Brain microvascular endothelial cell (primary cell): ENCODE measurements at regions not wholly inside any gene's neighbourhood (a gene's known extent, or its start where the extent isn't known, plus 50 kb on each side); places are given as distances from the start of the nearest gene placed in this dataset.

Experiments used
- DNase-seq: peaks from one replicate; pipeline ENCODE4 v3.0.0-alpha.2; 2020
- H3K27ac ChIP-seq: fragments of 250-450 bp; sonication (Bioruptor Pico); 2 replicates; pipeline ENCODE4 v1.5.1; 2020; ENCODE audit warnings: mild to moderate bottlenecking, moderate library complexity
- H3K27me3 ChIP-seq: fragments of 250-450 bp; sonication (Bioruptor Pico); replicated peaks from 2 replicates; pipeline ENCODE4 v1.5.1; 2020; ENCODE audit warnings: mild to moderate bottlenecking
- H3K36me3 ChIP-seq: fragments of 250-450 bp; sonication (Bioruptor Pico); replicated peaks from 2 replicates; pipeline ENCODE4 v1.5.1; 2020; ENCODE audit warnings: mild to moderate bottlenecking
- H3K4me3 ChIP-seq: 2 replicates; pipeline ENCODE4 v1.5.1; 2011; ENCODE audit warnings: low read depth, mild to moderate bottlenecking, control low read depth, low read length, moderate library complexity
- in situ Hi-C: cut with HindIII; loops from 2 replicates; pipeline ENCODE4 v1.10.0; 2017; ENCODE audit warnings: low sequenced_read_pairs, low pct_ligation_motif_present
- TF ChIP-seq, protein P1 (sequence below): IDR thresholded peaks from 2 replicates; pipeline ENCODE4 v1.5.1; 2011; ENCODE audit warnings: low read depth, mild to moderate bottlenecking, moderate library complexity, low read length, control low read depth, inconsistent platforms; ENCODE audit errors: missing control alignments

DNA sequence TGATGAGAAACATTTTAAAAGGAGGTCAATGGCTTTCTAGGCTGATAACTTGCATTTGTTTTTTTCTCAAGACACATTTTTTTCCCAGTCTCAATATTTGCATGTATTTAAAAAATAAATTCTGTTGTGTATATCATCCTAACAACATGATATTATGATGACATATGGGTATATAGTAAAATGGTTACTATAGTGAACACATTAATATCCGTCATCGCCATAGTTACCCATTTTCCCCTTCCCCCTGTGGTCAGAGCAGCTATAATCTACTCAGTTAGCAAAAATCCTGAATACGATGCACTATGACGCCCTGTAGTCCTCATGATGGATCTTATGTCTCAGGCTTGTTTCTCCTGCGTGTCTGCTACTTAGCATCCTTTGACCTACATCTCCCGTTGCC lies 60.9 kb upstream of the ZPBP start:
- H3K27me3 ChIP-seq: no peaks in the 10 kb centered on the region
- H3K27ac ChIP-seq: no peak overlapping the region
- in situ Hi-C loops: no loop called here
- no peak overlapping the region for H3K4me3 ChIP-seq
- DNase-seq: no peak
- no peaks in the 10 kb centered on the region for H3K36me3 ChIP-seq
- TF ChIP-seq, protein P1, sequence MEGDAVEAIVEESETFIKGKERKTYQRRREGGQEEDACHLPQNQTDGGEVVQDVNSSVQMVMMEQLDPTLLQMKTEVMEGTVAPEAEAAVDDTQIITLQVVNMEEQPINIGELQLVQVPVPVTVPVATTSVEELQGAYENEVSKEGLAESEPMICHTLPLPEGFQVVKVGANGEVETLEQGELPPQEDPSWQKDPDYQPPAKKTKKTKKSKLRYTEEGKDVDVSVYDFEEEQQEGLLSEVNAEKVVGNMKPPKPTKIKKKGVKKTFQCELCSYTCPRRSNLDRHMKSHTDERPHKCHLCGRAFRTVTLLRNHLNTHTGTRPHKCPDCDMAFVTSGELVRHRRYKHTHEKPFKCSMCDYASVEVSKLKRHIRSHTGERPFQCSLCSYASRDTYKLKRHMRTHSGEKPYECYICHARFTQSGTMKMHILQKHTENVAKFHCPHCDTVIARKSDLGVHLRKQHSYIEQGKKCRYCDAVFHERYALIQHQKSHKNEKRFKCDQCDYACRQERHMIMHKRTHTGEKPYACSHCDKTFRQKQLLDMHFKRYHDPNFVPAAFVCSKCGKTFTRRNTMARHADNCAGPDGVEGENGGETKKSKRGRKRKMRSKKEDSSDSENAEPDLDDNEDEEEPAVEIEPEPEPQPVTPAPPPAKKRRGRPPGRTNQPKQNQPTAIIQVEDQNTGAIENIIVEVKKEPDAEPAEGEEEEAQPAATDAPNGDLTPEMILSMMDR: no peak

DNA sequence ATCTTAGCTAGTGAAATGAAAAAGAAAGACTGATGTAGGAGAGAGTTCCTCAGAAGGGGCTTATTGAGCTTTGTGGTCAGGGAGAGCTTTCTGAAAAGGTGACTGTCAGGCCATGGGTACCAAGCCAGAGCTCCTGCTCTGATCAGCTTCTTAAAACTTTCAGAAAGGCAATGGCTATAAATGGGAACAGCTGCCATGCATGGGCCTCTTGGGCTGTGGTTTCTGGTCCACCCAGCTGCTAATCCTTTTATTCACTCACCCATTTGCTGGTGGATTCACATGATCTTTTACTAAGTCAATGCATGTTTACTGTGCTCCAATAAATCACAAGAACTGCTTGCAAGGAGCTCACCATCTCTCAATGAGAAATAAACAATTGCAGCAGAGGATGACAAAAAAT lies 60.1 kb upstream of the ZPBP start:
- no peak for DNase-seq
- H3K4me3 ChIP-seq: no peak overlapping the region
- no peak overlapping the region for H3K27ac ChIP-seq
- in situ Hi-C loops: no loop called here
- no peaks in the 10 kb centered on the region for H3K36me3 ChIP-seq
- TF ChIP-seq, protein P1: no peak
- no peaks in the 10 kb centered on the region for H3K27me3 ChIP-seq

DNA sequence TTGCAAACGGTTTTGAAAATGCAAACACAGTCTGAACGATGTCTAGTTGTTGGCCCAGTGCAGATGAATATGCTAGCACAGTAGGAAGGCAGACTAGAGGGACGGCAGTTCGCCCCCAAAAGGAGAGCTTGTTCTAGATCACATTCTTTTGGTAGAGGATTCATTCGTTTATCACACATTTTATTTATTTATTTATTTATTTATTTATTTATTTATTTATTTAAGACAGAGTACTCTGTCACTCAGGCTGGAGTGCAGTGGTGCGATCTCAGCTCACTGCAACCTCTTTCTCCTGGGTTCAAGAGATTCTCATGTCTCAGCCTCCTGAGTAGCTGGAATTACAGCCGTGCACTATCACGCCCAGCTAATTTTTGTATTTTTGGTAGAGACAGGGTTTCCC lies 59.4 kb upstream of the ZPBP start:
- no peak overlapping the region for H3K4me3 ChIP-seq
- H3K27me3 ChIP-seq: no peaks in the 10 kb centered on the region
- no peak for DNase-seq
- in situ Hi-C loops: no loop called here
- TF ChIP-seq, protein P1: no peak
- no peaks in the 10 kb centered on the region for H3K36me3 ChIP-seq
- no peak overlapping the region for H3K27ac ChIP-seq

DNA sequence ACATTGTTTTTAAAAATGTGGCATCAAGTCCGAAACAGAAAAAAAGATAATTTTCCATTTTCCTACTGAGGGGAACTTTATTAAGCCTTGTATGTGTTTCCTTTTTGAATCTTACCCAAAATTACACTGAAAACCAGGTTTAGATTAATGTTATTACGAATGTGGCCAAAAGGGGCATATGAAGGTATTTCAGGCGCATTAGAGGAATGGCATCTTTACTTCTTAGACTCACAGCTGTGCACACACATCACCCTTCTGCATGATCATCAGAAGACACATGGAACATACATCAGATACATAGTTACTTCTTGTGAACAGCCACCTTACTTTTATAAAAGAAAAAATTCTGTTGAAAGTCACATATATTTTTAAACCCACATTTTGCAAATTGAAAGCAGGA lies 58.6 kb upstream of the ZPBP start:
- H3K4me3 ChIP-seq: no peak overlapping the region
- no peaks in the 10 kb centered on the region for H3K36me3 ChIP-seq
- no peak for DNase-seq
- in situ Hi-C loops: no loop called here
- H3K27ac ChIP-seq: no peak overlapping the region
- TF ChIP-seq, protein P1: no peak
- H3K27me3 ChIP-seq: no peaks in the 10 kb centered on the region

DNA sequence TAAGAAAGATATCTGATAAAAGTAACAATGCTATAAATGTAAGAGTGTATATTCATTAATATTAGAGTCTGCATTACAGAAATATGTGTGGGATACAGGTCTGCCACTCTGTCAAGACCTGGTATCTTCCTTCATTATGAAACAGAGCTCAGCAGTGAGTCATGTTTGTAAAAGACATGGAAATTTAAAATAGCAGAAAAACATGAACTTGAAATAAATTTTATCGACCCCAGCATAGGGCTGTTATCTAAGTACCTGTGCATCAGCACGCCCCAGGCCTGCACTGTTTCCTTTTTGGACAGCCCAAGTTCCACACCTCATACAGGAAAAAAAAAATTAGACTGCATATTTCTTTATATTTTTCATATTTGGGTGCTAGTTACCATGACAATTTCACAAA lies 58.0 kb upstream of the ZPBP start:
- H3K4me3 ChIP-seq: no peak overlapping the region
- H3K27ac ChIP-seq: no peak overlapping the region
- no peak for DNase-seq
- H3K36me3 ChIP-seq: no peaks in the 10 kb centered on the region
- TF ChIP-seq, protein P1: no peak
- no peaks in the 10 kb centered on the region for H3K27me3 ChIP-seq
- in situ Hi-C loops: no loop called here

DNA sequence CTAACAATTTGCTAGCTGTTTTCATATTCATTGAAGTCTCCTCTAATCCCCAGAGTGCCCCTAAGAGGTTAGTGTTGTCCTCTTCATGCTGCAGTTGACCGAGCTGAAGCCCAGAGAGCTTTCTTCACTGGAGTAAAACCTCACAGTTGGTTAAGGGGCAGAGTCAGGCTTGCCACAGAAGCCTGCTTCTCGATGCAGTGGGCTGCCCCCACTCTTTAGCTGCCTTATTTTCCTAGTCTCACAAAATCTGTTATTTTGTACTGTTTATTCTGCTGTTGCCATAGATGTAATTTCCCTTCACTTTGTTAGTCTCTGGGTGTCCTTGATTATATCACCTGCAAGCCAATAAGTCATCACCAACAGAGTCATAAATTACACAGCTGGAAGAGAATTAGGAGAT lies 56.3 kb upstream of the ZPBP start:
- in situ Hi-C loops: no loop called here

More for the DNA sequence above, 56.3 kb upstream of the ZPBP start:
- no peak for DNase-seq
- H3K4me3 ChIP-seq: no peak overlapping the region
- no peaks in the 10 kb centered on the region for H3K36me3 ChIP-seq
- no peak overlapping the region for H3K27ac ChIP-seq
- TF ChIP-seq, protein P1: no peak
- H3K27me3 ChIP-seq: no peaks in the 10 kb centered on the region
